ENCODE measurements at regions not wholly inside any gene's neighbourhood (a gene's known extent, or its start where the extent isn't known, plus 50 kb on each side); places are given as distances from the start of the nearest gene placed in this dataset.

DNA sequence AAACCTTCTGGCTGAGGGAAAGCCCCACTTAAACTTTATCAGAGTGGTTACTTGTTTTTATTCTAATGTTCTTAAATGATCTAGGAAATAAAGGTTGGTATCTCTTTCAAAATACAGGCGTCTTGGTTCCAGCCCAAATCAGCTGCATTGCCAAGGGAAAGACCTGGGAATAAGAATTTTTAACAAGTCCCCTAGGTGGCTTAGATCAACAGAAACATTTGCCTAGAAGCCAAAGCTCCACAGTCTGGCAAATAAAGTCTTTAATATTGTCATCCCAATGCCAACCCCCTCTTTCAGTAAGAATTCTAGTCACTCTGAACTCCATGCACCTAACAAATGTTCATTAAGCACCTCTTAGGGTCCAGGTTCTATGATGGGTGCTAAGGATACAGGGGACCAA is 66.8 kb downstream of the ARL6IP4 start:
- peaks cover 3% of the 10 kb centered on the region for H3K27me3 Mint-ChIP-seq (ENCODE audit: unreplicated experiment)
- TF ChIP-seq, protein P1, sequence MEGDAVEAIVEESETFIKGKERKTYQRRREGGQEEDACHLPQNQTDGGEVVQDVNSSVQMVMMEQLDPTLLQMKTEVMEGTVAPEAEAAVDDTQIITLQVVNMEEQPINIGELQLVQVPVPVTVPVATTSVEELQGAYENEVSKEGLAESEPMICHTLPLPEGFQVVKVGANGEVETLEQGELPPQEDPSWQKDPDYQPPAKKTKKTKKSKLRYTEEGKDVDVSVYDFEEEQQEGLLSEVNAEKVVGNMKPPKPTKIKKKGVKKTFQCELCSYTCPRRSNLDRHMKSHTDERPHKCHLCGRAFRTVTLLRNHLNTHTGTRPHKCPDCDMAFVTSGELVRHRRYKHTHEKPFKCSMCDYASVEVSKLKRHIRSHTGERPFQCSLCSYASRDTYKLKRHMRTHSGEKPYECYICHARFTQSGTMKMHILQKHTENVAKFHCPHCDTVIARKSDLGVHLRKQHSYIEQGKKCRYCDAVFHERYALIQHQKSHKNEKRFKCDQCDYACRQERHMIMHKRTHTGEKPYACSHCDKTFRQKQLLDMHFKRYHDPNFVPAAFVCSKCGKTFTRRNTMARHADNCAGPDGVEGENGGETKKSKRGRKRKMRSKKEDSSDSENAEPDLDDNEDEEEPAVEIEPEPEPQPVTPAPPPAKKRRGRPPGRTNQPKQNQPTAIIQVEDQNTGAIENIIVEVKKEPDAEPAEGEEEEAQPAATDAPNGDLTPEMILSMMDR (IDR thresholded peaks at IDR 0.05; ENCODE audit: partially characterized antibody, unreplicated experiment): no peak
- no peaks in the 10 kb centered on the region for H3K36me3 Mint-ChIP-seq (ENCODE audit: unreplicated experiment)
- H3K4me3 Mint-ChIP-seq (ENCODE audit: unreplicated experiment): no peak overlapping the region
- no peak for DNase-seq
- H3K4me1 Mint-ChIP-seq (ENCODE audit: low read depth, unreplicated experiment): peaks cover 13% of the 10 kb centered on the region
- peaks cover 5% of the 10 kb centered on the region for H3K9me3 Mint-ChIP-seq (ENCODE audit: unreplicated experiment)
- no peak overlapping the region for H3K27ac Mint-ChIP-seq (ENCODE audit: unreplicated experiment)

DNA sequence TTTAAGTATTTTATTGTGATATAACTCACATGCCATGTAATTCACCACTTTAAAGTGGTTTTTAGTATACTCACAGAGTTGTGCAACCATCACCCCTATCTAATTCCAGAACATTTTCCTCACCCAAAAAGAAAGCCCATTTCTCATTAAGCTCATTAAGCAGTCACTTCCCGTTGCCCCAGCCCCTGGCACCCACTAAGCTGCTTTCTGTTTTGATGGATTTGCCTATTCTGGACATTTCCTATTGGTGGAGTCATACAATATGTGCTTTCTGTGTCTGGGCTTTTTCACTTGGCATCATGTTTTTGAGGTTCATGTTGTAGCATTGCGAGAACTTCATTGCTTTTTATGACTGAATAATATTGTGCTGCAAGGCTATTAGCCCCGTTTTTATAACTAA is 66.0 kb downstream of the ARL6IP4 start:
- H3K27me3 Mint-ChIP-seq (ENCODE audit: unreplicated experiment): peaks cover 3% of the 10 kb centered on the region
- no peak overlapping the region for H3K4me3 Mint-ChIP-seq (ENCODE audit: unreplicated experiment)
- no peak for DNase-seq
- H3K27ac Mint-ChIP-seq (ENCODE audit: unreplicated experiment): no peak overlapping the region
- peaks cover 13% of the 10 kb centered on the region for H3K4me1 Mint-ChIP-seq (ENCODE audit: low read depth, unreplicated experiment)
- H3K36me3 Mint-ChIP-seq (ENCODE audit: unreplicated experiment): no peaks in the 10 kb centered on the region
- TF ChIP-seq, protein P1 (IDR thresholded peaks at IDR 0.05; ENCODE audit: partially characterized antibody, unreplicated experiment): no peak
- peaks cover 3% of the 10 kb centered on the region for H3K9me3 Mint-ChIP-seq (ENCODE audit: unreplicated experiment)

DNA sequence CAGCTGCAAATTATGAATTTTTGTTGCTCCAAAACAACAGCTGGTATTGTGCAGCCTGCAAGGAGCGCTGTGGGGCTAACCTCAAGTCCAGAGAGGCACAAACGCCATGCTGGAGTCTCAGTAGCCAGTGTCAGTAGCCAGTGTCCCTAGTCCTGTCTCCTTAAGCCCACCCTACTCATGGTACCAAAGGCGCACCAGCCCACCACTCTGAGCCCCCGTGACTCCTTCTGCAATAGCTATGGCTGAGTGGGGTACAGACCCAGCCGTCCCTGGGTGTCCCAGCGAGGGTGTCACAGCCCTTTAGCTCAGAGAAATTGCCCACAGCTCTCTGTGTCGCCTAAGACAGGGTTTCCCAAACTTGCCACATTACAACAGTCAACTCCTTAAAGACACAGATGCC is 65.2 kb downstream of the ARL6IP4 start:
- Mint-ChIP-seq H3K4me1 (ENCODE audit: low read depth, unreplicated experiment) (peaks cover 11% of the 10 kb centered on the region), H3K27me3 (ENCODE audit: unreplicated experiment) (peaks cover 3% of the 10 kb centered on the region), H3K4me3 (ENCODE audit: unreplicated experiment) (no peak overlapping the region), H3K9me3 (ENCODE audit: unreplicated experiment) (peaks cover 3% of the 10 kb centered on the region), H3K36me3 (ENCODE audit: unreplicated experiment) (no peaks in the 10 kb centered on the region), H3K27ac (ENCODE audit: unreplicated experiment) (no peak overlapping the region)
- DNase-seq: no peak
- TF ChIP-seq, protein P1 (IDR thresholded peaks at IDR 0.05; ENCODE audit: partially characterized antibody, unreplicated experiment): no peak

DNA sequence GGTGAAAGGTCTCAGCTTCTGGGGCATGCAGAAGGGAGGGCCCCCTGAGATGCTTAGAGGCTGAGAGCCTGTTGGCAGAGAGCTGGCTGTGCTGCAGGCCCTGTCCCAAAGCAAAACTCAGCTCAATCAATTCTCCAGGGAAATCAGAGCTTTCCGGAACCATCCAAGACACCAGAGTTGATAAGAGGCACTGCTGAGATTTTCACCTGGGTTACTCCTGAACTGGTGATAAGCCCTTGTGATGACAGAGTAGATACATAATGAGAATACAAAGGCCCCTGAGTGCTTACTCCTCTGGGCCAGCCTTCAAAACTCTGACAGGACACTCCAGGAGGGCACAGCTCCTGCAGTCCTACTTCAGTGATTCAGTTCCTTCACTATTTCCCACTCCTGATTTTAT is 63.9 kb downstream of the ARL6IP4 start:
- no peak overlapping the region for H3K4me3 Mint-ChIP-seq (ENCODE audit: unreplicated experiment)
- peaks cover 3% of the 10 kb centered on the region for H3K27me3 Mint-ChIP-seq (ENCODE audit: unreplicated experiment)
- no peaks in the 10 kb centered on the region for H3K36me3 Mint-ChIP-seq (ENCODE audit: unreplicated experiment)
- H3K9me3 Mint-ChIP-seq (ENCODE audit: unreplicated experiment): peaks cover 3% of the 10 kb centered on the region
- no peak overlapping the region for H3K27ac Mint-ChIP-seq (ENCODE audit: unreplicated experiment)
- peaks cover 9% of the 10 kb centered on the region for H3K4me1 Mint-ChIP-seq (ENCODE audit: low read depth, unreplicated experiment)
- DNase-seq: no peak
- TF ChIP-seq, protein P1 (IDR thresholded peaks at IDR 0.05; ENCODE audit: partially characterized antibody, unreplicated experiment): no peak

DNA sequence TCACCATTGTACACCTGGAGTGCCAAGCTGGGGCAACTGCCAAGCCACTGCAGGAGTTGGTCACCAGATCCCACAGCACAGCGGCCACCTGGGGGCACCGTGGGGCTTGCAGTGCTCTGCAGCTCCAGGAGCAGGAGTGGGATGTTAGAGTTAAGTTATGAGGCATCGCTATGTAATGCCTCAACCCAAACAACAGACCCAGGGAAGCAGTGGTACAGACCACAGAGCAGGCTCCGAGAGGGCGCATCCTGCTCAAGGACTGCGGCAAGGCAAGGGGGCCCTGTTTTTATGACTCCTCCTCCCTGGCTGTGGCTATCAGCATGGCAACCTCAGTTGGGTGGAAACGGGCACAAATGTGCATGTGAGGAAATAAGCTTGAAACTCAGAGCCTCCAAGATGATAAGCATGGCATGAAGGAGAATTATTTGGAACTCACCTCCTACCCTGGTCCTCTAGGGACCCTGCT is 63.1 kb downstream of the ARL6IP4 start:
- Mint-ChIP-seq H3K36me3 (ENCODE audit: unreplicated experiment) (no peaks in the 10 kb centered on the region), H3K9me3 (ENCODE audit: unreplicated experiment) (peaks cover 3% of the 10 kb centered on the region), H3K4me1 (ENCODE audit: low read depth, unreplicated experiment) (peaks cover 9% of the 10 kb centered on the region), H3K4me3 (ENCODE audit: unreplicated experiment) (no peak overlapping the region), H3K27ac (ENCODE audit: unreplicated experiment) (no peak overlapping the region), H3K27me3 (ENCODE audit: unreplicated experiment) (peaks cover 3% of the 10 kb centered on the region)
- DNase-seq: peak; percentile 82
- TF ChIP-seq, protein P1 (IDR thresholded peaks at IDR 0.05; ENCODE audit: partially characterized antibody, unreplicated experiment): no peak

Measured in glutamatergic neuron (in vitro differentiated cells).